ENCODE measurements at regions not wholly inside any gene's neighbourhood (a gene's known extent, or its start where the extent isn't known, plus 50 kb on each side); places are given as distances from the start of the nearest gene placed in this dataset.
A peak's percentile ranks its signal among the peaks of the same experiment; 100 is the strongest.

DNA sequence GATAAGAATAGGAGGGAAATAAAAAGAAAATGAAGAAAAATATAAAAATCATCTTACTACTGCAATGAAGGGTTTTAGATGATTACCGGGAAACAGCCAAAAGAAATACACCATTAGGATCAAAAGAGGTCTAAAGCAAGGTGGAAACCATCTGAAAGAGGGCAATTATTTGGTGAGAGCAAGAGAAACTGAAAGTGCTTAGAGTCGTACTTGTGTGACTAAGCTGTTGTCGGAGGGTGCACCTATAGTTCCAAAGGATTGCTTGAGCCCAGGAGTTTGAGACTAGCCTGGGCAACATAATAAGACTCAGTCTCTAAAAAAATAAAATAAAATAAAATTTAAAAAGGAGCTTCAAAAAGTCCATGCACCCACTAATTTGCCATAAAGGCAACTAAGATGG, 169.5 kb downstream of the DKK1 start:
- Histone ChIP-seq H3K9me2 (ENCODE audit: insufficient read depth) (no peaks in the 10 kb centered on the region), H3K9ac (ENCODE audit: low read length) (no peak overlapping the region), H2AFZ (ENCODE audit: low read depth, low read length, poor library complexity, severe bottlenecking) (peak overlapping the region; percentile 76), H3K4me3 (replicated peaks in 1 of 2; ENCODE audit: low read depth in 1 of 2, low read length in 2 of 2) (no peak overlapping the region), H3K27ac (ENCODE audit: low read depth, low read length) (no peak overlapping the region), H3K4me2 (ENCODE audit: low read length) (no peak overlapping the region), H3K27me3 (ENCODE audit: insufficient read depth, low read length) (no peaks in the 10 kb centered on the region), H3K79me2 (ENCODE audit: insufficient read depth, low read length) (no peaks in the 10 kb centered on the region), H4K20me1 (ENCODE audit: insufficient read depth) (no peaks in the 10 kb centered on the region), H3K4me1 (ENCODE audit: control insufficient read depth in 1 of 2, insufficient read depth in 2 of 2, low read length in 2 of 2) (peaks cover 9 to 26% of the 10 kb centered on the region in 2 experiments), H3K9me3 (ENCODE audit: control insufficient read depth in 1 of 2, insufficient read depth in 1 of 2, low read depth in 1 of 2, low read length in 2 of 2) (no peaks in the 10 kb centered on the region), H3K36me3 (ENCODE audit: control insufficient read depth in 1 of 2, insufficient read depth in 2 of 2, low read length in 2 of 2) (no peaks in the 10 kb centered on the region)
- ChIA-PET POLR2A (interaction anchor here (1.6 kb wide), 1 partner anchor 169 kb away, joined by 5 read pairs; the partner anchor contains the start of gene DKK1), RAD21 (ENCODE audit: low non-redundant PET in 1 of 2, low total read pairs in 2 of 2, uncharacterized antibody in 2 of 2, unreplicated experiment in 2 of 2) (no interaction called here), CTCF (interaction anchor here (0.9 kb wide), 1 partner anchor 176 kb away, joined by 3 read pairs; no protein-coding TSS in a partner anchor)
- ATAC-seq, result no peak
- DNase-seq (ENCODE audit: low read depth, low spot score), result no peak
- intact Hi-C loops (cut with micrococcal nuclease), result no loop called here
- BruUV-seq (replicated peaks), result no TSS peak
- TF ChIP-seq CBX3 (IDR thresholded peaks at IDR 0.05; ENCODE audit: low read depth) (no peak), RAD21 (IDR thresholded peaks at IDR 0.05; ENCODE audit: low read depth) (no peak), ZFX (IDR thresholded peaks at IDR 0.05) (no peak), EZH2 (IDR thresholded peaks at IDR 0.05) (no peak), CTCF (IDR thresholded peaks at IDR 0.05 in 2 of 3, conservative IDR thresholded peaks at IDR 0.05 in 1 of 3; ENCODE audit: borderline replicate concordance in 1 of 3, insufficient read depth in 1 of 3, low read depth in 2 of 3, low read length in 2 of 3) (no peak), YY1 (IDR thresholded peaks at IDR 0.05; ENCODE audit: extremely low read depth, insufficient replicate concordance, low read depth, low read length) (no peak), JUND (IDR thresholded peaks at IDR 0.05) (no peak), FOSL1 (IDR thresholded peaks at IDR 0.05; ENCODE audit: low read depth) (no peak), POLR2AphosphoS5 (IDR thresholded peaks at IDR 0.05; ENCODE audit: low read depth, low read length) (no peak), POLR2A (IDR thresholded peaks at IDR 0.05; ENCODE audit: borderline replicate concordance, extremely low read depth, insufficient read depth, insufficient read length) (no peak), SIN3A (IDR thresholded peaks at IDR 0.05; ENCODE audit: low read depth) (no peak), ZNF274 (IDR thresholded peaks at IDR 0.05; ENCODE audit: low read depth, low read length) (no peak), SRF (IDR thresholded peaks at IDR 0.05; ENCODE audit: low read depth) (no peak), SP1 (IDR thresholded peaks at IDR 0.05; ENCODE audit: low read depth) (no peak), CEBPB (IDR thresholded peaks at IDR 0.05; ENCODE audit: low read depth) (no peak), EGR1 (IDR thresholded peaks at IDR 0.05; ENCODE audit: low read depth) (no peak), ELF1 (IDR thresholded peaks at IDR 0.05; ENCODE audit: borderline replicate concordance, low read depth) (no peak)

Data from HCT116 (cell line).